ENCODE measurements at regions not wholly inside any gene's neighbourhood (a gene's known extent, or its start where the extent isn't known, plus 50 kb on each side); places are given as distances from the start of the nearest gene placed in this dataset.

- Histone ChIP-seq H2AK5ac (ENCODE audit: low read depth, low read length) (no peak overlapping the region), H3K9ac (ENCODE audit: low read depth, low read length) (no peak overlapping the region), H3K27me3 (ENCODE audit: control insufficient read depth, insufficient read depth, low read length) (no peaks in the 10 kb centered on the region), H3K27ac (ENCODE audit: insufficient read depth, low read length) (no peak overlapping the region), H2BK15ac (ENCODE audit: low read depth, low read length) (no peak overlapping the region), H2BK5ac (ENCODE audit: low read depth, low read length, poor library complexity, severe bottlenecking) (no peak overlapping the region), H3K56ac (ENCODE audit: extremely low read depth, insufficient read depth, low read length) (no peak overlapping the region), H3K14ac (replicated peaks; ENCODE audit: low read depth, low read length) (no peak overlapping the region), H2AK9ac (replicated peaks; ENCODE audit: low read depth, low read length, poor library complexity) (no peak overlapping the region), H3K4ac (ENCODE audit: low read depth, low read length) (no peak overlapping the region), H3K36me3 (ENCODE audit: control insufficient read depth, insufficient read depth, low read length) (no peaks in the 10 kb centered on the region), H2BK20ac (ENCODE audit: low read depth, low read length) (no peak overlapping the region), H3K4me2 (ENCODE audit: low read depth, low read length) (no peak overlapping the region), H2AFZ (replicated peaks; ENCODE audit: low read length, poor library complexity) (no peak overlapping the region), H4K5ac (ENCODE audit: low read depth, low read length) (no peak overlapping the region), H2BK120ac (ENCODE audit: low read depth, low read length) (no peak overlapping the region), H3K18ac (ENCODE audit: low read depth, low read length) (no peak overlapping the region), H3K4me1 (ENCODE audit: control insufficient read depth, insufficient read depth, low read length) (no peaks in the 10 kb centered on the region), H4K8ac (ENCODE audit: low read depth in 2 of 2, low read length in 2 of 2) (no peak overlapping the region), H4K91ac (ENCODE audit: insufficient read depth, low read depth, low read length) (no peak overlapping the region), H3K23ac (ENCODE audit: low read depth, low read length) (no peak overlapping the region), H3K4me3 (ENCODE audit: insufficient read depth, low read depth, low read length) (no peak overlapping the region), H3K9me1 (ENCODE audit: insufficient read depth, low read length) (no peaks in the 10 kb centered on the region), H3K79me1 (ENCODE audit: low read depth in 1 of 2, low read length in 2 of 2) (no peaks in the 10 kb centered on the region), H3K9me3 (ENCODE audit: control insufficient read depth, insufficient read depth, low read length) (peaks cover 54% of the 10 kb centered on the region), H4K20me1 (ENCODE audit: insufficient read depth, low read length) (no peaks in the 10 kb centered on the region)
- ATAC-seq (ENCODE audit: low read depth) (no peak), DNase-seq (no peak)
- POLR2A ChIA-PET (ENCODE audit: unreplicated experiment): no interaction called here
- TF ChIP-seq RAD21 (IDR thresholded peaks at IDR 0.05; ENCODE audit: low read length): no peak
- no peak for TF ChIP-seq MAZ (IDR thresholded peaks at IDR 0.05; ENCODE audit: borderline replicate concordance, low read depth, low read length)
- no peak for TF ChIP-seq MAFK (IDR thresholded peaks at IDR 0.05; ENCODE audit: low read depth, low read length)
- TF ChIP-seq POLR2A (IDR thresholded peaks at IDR 0.05; ENCODE audit: low read depth, low read length): no peak
- TF ChIP-seq MXI1 (IDR thresholded peaks at IDR 0.05; ENCODE audit: borderline replicate concordance, low read depth, low read length): no peak
- TF ChIP-seq CHD1 (IDR thresholded peaks at IDR 0.05; ENCODE audit: low read depth, low read length): no peak
- TF ChIP-seq NFE2L2 (IDR thresholded peaks at IDR 0.05; ENCODE audit: low read depth, low read length): no peak
- TF ChIP-seq ELK1 (IDR thresholded peaks at IDR 0.05; ENCODE audit: borderline replicate concordance, low read depth, low read length): no peak
- dilution Hi-C loops (cut with HindIII; ENCODE audit: low sequenced_read_pairs, unreplicated experiment): no loop called here
- BruUV-seq (replicated peaks): no TSS peak
- 36% methylated on average over 5 of the region's 23 CpGs; no CpG with 5 or more reads in 1 of the 2 experiments for WGBS, 2 experiments (ENCODE audit: extremely low coverage in 2 of 2, insufficient read length in 1 of 2)
- CTCF ChIA-PET: no interaction called here
- in situ Hi-C loops (cut with MboI; ENCODE audit: low sequenced_read_pairs): no loop called here
- intact Hi-C loops (cut with micrococcal nuclease): no loop called here
Measured at GRCh38 chr22:48507595-48508350, 1319.9 kb downstream of the BRD1 start.

Measured in IMR-90 (cell line).